Ovary (tissue), 7 donors: ENCODE measurements at regions not wholly inside any gene's neighbourhood (a gene's known extent, or its start where the extent isn't known, plus 50 kb on each side); places are given as distances from the start of the nearest gene placed in this dataset.

Experiments
- DNase-seq, 5 donors: peaks; one replicate each; pipeline ENCODE4 v3.0.0-alpha.2; 2019 to 2020
- H3K27ac ChIP-seq, 2 donors: fragments of 200-600 bp; one replicate each; pipeline versions ENCODE4 v1.5.1 to v1.8.0; 2019 to 2022
- H3K27me3 ChIP-seq: fragments of 200-600 bp; one replicate; pipeline ENCODE4 v1.8.0; 2022
- H3K36me3 ChIP-seq: fragments of 200-600 bp; sonication (generic); one replicate; pipeline ENCODE4 v1.5.1; 2019
- H3K4me1 ChIP-seq: one replicate; pipeline ENCODE4 v1.8.1; 2013; ENCODE audit warnings: mild to moderate bottlenecking, moderate library complexity; ENCODE audit not compliant: insufficient read depth
- H3K4me3 ChIP-seq: fragments of 200-600 bp; sonication (generic); one replicate; pipeline ENCODE4 v1.5.1; 2017
- H3K9me3 ChIP-seq, 2 donors: fragments of 200-600 bp in 1 of 2; sonication (generic) in 1 of 2; one replicate each; pipeline versions ENCODE4 v1.5.1 to v1.8.1; 2013 to 2019; ENCODE audit warnings: mild to moderate bottlenecking in 1 of 2, moderate library complexity in 1 of 2
- EP300 ChIP-seq: sonication (generic); formaldehyde crosslinking; IDR thresholded peaks from one replicate; pipeline ENCODE4 v1.6.1; 2017; ENCODE audit warnings: antibody characterized with exemption
- POLR2A ChIP-seq: fragments of 450-650 bp; IDR thresholded peaks from one replicate; pipeline ENCODE4 v1.6.1; 2017; ENCODE audit warnings: antibody characterized with exemption, mild to moderate bottlenecking, moderate library complexity
- WGBS, 3 donors: extraction: QIAGEN DNeasy Blood & Tissue Kit in 1 of 3; methylation state at CpG; one replicate each; pipeline versions ENCODE4 v1.1.5 to v1.1.7; 2013 to 2017; 5-methylcytosine and 5-hydroxymethylcytosine counted together
- intact Hi-C, 4 donors: fragments of 100-400 bp; cut with DNase I; formaldehyde crosslinking; loops; one replicate each; pipeline versions ENCODE4 v1.11.0 to v1.15.1; 2022 to 2023
- TF ChIP-seq, protein P1 (sequence below), 3 donors: fragments of 450-650 bp in 2 of 3; fragments of 200-600 bp in 1 of 3; IDR thresholded peaks; one replicate each; pipeline versions ENCODE4 v1.5.1 to v1.8.0; 2016 to 2022; ENCODE audit warnings: antibody characterized with exemption in 3 of 3, mild to moderate bottlenecking in 1 of 3
- donor health status: DM: no; HTN: no; CAD: no; lungs with moderate emphysema.
- donor health status: DM: no; HTN: no; CAD: no.
- donor health status: Bipolar disorder and iron deficiency.
- donor health status: DM: no; HTN: no; CAD: no.
- donor health status: DM: yes; HTN: yes; CAD: no.

- H3K36me3 ChIP-seq = no peaks in the 10 kb centered on the region
- 76 to 82% (median 80%) methylated on average over 16 of the region's 16 CpGs for WGBS, 3 donors
- no peak overlapping the region for H3K4me3 ChIP-seq
- H3K4me1 ChIP-seq = peaks cover 2% of the 10 kb centered on the region
- H3K27ac ChIP-seq = no peak overlapping the region
- peak in 1 of 5 donors; percentile 8 for DNase-seq
- H3K9me3 ChIP-seq = no peaks in the 10 kb centered on the region
- H3K27me3 ChIP-seq = no peaks in the 10 kb centered on the region
- no peak for TF ChIP-seq POLR2A
- TF ChIP-seq EP300 = no peak
- intact Hi-C loops = loop anchor here in 1 of 4 donors (10.0 kb wide), 1 partner anchor 59 kb away; no protein-coding TSS in a partner anchor
Observed at GRCh38 chr1:234915924-234916675, 212.5 kb downstream of the TOMM20 start.

- intact Hi-C loops = loop anchor here in 1 of 4 donors (10.0 kb wide), 1 partner anchor 60 kb away; no protein-coding TSS in a partner anchor
- Histone ChIP-seq H3K4me1 (peaks cover 2% of the 10 kb centered on the region), H3K9me3 (no peaks in the 10 kb centered on the region), H3K27me3 (no peaks in the 10 kb centered on the region), H3K36me3 (no peaks in the 10 kb centered on the region), H3K27ac (no peak overlapping the region), H3K4me3 (no peak overlapping the region)
- 95 to 98% (median 97%) methylated on average over 12 of the region's 12 CpGs for WGBS, 3 donors
- TF ChIP-seq EP300 (no peak), POLR2A (no peak)
- TF ChIP-seq, protein P1, sequence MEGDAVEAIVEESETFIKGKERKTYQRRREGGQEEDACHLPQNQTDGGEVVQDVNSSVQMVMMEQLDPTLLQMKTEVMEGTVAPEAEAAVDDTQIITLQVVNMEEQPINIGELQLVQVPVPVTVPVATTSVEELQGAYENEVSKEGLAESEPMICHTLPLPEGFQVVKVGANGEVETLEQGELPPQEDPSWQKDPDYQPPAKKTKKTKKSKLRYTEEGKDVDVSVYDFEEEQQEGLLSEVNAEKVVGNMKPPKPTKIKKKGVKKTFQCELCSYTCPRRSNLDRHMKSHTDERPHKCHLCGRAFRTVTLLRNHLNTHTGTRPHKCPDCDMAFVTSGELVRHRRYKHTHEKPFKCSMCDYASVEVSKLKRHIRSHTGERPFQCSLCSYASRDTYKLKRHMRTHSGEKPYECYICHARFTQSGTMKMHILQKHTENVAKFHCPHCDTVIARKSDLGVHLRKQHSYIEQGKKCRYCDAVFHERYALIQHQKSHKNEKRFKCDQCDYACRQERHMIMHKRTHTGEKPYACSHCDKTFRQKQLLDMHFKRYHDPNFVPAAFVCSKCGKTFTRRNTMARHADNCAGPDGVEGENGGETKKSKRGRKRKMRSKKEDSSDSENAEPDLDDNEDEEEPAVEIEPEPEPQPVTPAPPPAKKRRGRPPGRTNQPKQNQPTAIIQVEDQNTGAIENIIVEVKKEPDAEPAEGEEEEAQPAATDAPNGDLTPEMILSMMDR (IDR thresholded peaks at IDR 0.05) = no peak
- DNase-seq = peak in 1 of 5 donors; percentile 9
Observed at GRCh38 chr1:234914606-234915290, 213.9 kb downstream of the TOMM20 start.

GRCh38 chr1:234913771-234914170, 214.9 kb downstream of the TOMM20 start:
- Histone ChIP-seq H3K4me3 (no peak overlapping the region), H3K36me3 (no peaks in the 10 kb centered on the region), H3K27ac (no peak overlapping the region), H3K4me1 (peaks cover under 1% of the 10 kb centered on the region), H3K27me3 (no peaks in the 10 kb centered on the region), H3K9me3 (no peaks in the 10 kb centered on the region)
- intact Hi-C loops = loop anchor here in 1 of 4 donors (10.0 kb wide), 1 partner anchor 61 kb away; no protein-coding TSS in a partner anchor
- WGBS, 3 donors = 90 to 97% (median 94%) methylated on average over 11 of the region's 11 CpGs
- DNase-seq = peak in 1 of 5 donors; percentile 14
- TF ChIP-seq, protein P1 (IDR thresholded peaks at IDR 0.05) = no peak
- TF ChIP-seq EP300 (no peak), POLR2A (no peak)

DNA sequence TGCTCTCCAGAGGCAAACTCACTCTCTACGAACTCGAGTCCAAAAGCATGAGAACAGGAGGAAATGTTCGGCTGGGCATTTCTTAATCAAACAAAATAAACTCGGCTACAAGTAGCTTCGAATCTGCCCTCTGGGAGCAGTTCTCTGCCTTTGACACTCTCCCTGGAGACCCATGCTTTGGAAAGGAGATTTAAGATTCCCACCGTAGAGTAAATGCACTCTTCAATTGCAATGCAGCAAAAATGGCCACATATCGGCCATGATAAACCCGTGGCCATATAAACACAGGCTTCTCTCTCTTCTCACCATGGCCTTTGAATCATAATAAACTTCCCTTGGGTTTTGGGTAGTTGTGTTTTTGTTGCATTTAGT, 215.4 kb downstream of the TOMM20 start:
- no peak overlapping the region for H3K4me3 ChIP-seq
- no peaks in the 10 kb centered on the region for H3K9me3 ChIP-seq
- H3K27ac ChIP-seq = no peak overlapping the region
- 69 to 79% (median 76%) methylated on average over 8 of the region's 8 CpGs for WGBS, 3 donors
- H3K4me1 ChIP-seq = peaks cover 6% of the 10 kb centered on the region
- intact Hi-C loops = loop anchor here in 1 of 4 donors (10.0 kb wide), 1 partner anchor 62 kb away; no protein-coding TSS in a partner anchor
- no peaks in the 10 kb centered on the region for H3K36me3 ChIP-seq
- H3K27me3 ChIP-seq = no peaks in the 10 kb centered on the region
- DNase-seq = peak in 1 of 5 donors; percentile 8
- no peak for TF ChIP-seq EP300
- TF ChIP-seq POLR2A = no peak
- TF ChIP-seq, protein P1 (IDR thresholded peaks at IDR 0.05) = no peak
